Sigmoid colon (tissue), 6 donors: ENCODE measurements at regions not wholly inside any gene's neighbourhood (a gene's known extent, or its start where the extent isn't known, plus 50 kb on each side); places are given as distances from the start of the nearest gene placed in this dataset.

Source experiments
- DNase-seq: peaks from one replicate; pipeline ENCODE4 v3.0.0-alpha.2; 2019
- H3K27ac ChIP-seq, 4 donors: fragments of 200-600 bp; sonication (generic); one replicate each; pipeline ENCODE4 v1.5.1; 2016 to 2019; ENCODE audit warnings: mild to moderate bottlenecking in 1 of 4
- H3K27me3 ChIP-seq, 3 donors: fragments of 200-600 bp; sonication (generic); one replicate each; pipeline ENCODE4 v1.5.1; 2019; ENCODE audit warnings: mild to moderate bottlenecking in 1 of 3
- H3K36me3 ChIP-seq, 4 donors: fragments of 200-600 bp; sonication (generic); one replicate each; pipeline ENCODE4 v1.5.1; 2016 to 2019
- H3K4me1 ChIP-seq, 4 donors: fragments of 200-600 bp; sonication (generic); one replicate each; pipeline ENCODE4 v1.5.1; 2017 to 2019
- H3K4me3 ChIP-seq, 4 donors: fragments of 200-600 bp; sonication (generic); one replicate each; pipeline ENCODE4 v1.5.1; 2017 to 2019; ENCODE audit warnings: mild to moderate bottlenecking in 2 of 4, moderate library complexity in 1 of 4
- H3K9me3 ChIP-seq, 4 donors: fragments of 200-600 bp in 3 of 4; sonication (generic) in 3 of 4; one replicate each; pipeline versions ENCODE4 v1.5.1 to v1.6.1; 2013 to 2019
- EP300 ChIP-seq, 4 donors: sonication (generic); formaldehyde crosslinking; IDR thresholded peaks; one replicate each; pipeline ENCODE4 v1.6.1; 2017; ENCODE audit warnings: antibody characterized with exemption in 4 of 4
- POLR2A ChIP-seq, 2 donors: fragments of 450-650 bp; IDR thresholded peaks; one replicate each; pipeline ENCODE4 v1.6.1; 2016; ENCODE audit warnings: antibody characterized with exemption in 2 of 2, mild to moderate bottlenecking in 2 of 2, moderate library complexity in 2 of 2
- POLR2AphosphoS5 ChIP-seq, 4 donors: sonication (generic); formaldehyde crosslinking; IDR thresholded peaks; one replicate each; pipeline ENCODE4 v1.6.1; 2017; ENCODE audit warnings: antibody characterized with exemption in 4 of 4
- WGBS, 2 donors: extraction: QIAGEN DNeasy Blood & Tissue Kit; methylation state at CpG; one replicate each; pipeline ENCODE4 v1.1.7; 2013; 5-methylcytosine and 5-hydroxymethylcytosine counted together
- intact Hi-C: fragments of 100-400 bp; cut with DNase I; formaldehyde crosslinking; loops from one replicate; pipeline ENCODE4 v1.15.1; 2023
- TF ChIP-seq, protein P1 (sequence below), 4 experiments: fragments of 450-650 bp in 3 of 4; fragments of 200-600 bp in 1 of 4; IDR thresholded peaks; one replicate each; pipeline ENCODE4 v1.5.1; 2016 to 2019; ENCODE audit warnings: antibody characterized with exemption in 4 of 4, mild to moderate bottlenecking in 3 of 4, moderate library complexity in 2 of 4
- donor health status: healthy with polysubstance abuse.
- donor health status: healthy.

DNA sequence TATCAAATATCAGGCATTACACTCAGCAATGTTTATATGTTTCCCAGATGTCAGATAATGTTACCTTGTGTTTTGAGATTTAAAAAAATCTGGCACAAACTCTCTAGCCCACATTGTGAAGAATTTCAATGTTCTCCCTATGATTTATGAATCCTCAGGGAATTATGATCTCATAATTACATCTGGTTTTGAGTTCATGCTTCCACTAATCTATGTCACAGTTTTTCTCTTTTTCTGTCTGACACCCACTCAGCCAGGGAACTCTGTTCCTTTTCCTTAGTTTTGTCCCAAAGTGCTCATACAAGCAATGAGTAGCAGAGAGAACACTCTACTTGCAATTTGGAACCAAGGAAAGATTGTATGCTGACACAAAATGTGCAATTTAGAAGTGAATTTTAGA lies 212.1 kb upstream of the POF1B start:
- H3K27me3 ChIP-seq, result no peaks in the 10 kb centered on the region
- no peak for DNase-seq
- no peaks in the 10 kb centered on the region for H3K36me3 ChIP-seq
- H3K4me3 ChIP-seq, result no peak overlapping the region
- H3K9me3 ChIP-seq, result no peaks in the 10 kb centered on the region
- TF ChIP-seq EP300 (IDR thresholded peaks at IDR 0.05) (no peak), POLR2A (IDR thresholded peaks at IDR 0.05) (no peak)
- TF ChIP-seq, protein P1, sequence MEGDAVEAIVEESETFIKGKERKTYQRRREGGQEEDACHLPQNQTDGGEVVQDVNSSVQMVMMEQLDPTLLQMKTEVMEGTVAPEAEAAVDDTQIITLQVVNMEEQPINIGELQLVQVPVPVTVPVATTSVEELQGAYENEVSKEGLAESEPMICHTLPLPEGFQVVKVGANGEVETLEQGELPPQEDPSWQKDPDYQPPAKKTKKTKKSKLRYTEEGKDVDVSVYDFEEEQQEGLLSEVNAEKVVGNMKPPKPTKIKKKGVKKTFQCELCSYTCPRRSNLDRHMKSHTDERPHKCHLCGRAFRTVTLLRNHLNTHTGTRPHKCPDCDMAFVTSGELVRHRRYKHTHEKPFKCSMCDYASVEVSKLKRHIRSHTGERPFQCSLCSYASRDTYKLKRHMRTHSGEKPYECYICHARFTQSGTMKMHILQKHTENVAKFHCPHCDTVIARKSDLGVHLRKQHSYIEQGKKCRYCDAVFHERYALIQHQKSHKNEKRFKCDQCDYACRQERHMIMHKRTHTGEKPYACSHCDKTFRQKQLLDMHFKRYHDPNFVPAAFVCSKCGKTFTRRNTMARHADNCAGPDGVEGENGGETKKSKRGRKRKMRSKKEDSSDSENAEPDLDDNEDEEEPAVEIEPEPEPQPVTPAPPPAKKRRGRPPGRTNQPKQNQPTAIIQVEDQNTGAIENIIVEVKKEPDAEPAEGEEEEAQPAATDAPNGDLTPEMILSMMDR (IDR thresholded peaks at IDR 0.05), result no peak
- no peak overlapping the region for H3K27ac ChIP-seq
- H3K4me1 ChIP-seq, result no peaks in the 10 kb centered on the region
- intact Hi-C loops, result no loop called here

DNA sequence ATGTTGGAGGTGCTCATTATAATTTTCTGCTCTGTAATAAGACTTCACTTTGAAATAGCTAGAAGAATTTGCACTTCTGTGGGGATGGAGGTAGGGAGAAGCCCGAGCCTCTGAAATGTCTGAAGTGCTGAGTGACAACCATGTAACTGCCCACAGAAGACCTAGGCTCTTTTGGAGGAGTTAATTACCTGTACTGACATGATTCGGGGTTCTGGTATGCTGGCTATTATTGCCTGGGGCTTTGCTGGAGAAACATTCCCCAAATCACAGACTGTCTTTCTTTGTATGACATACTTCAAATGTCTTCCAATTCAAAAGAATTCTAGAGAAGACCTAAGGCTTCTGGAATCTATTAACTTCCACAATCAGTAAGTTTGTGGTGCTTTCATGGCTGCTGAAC lies 211.2 kb upstream of the POF1B start:
- H3K27ac ChIP-seq, result no peak overlapping the region
- intact Hi-C loops, result no loop called here
- H3K27me3 ChIP-seq, result no peaks in the 10 kb centered on the region
- 50 to 63% methylated on average over 2 of the region's 2 CpGs for WGBS, 2 donors
- no peaks in the 10 kb centered on the region for H3K4me1 ChIP-seq
- no peaks in the 10 kb centered on the region for H3K9me3 ChIP-seq
- no peaks in the 10 kb centered on the region for H3K36me3 ChIP-seq
- TF ChIP-seq EP300 (IDR thresholded peaks at IDR 0.05), result no peak
- TF ChIP-seq, protein P1 (IDR thresholded peaks at IDR 0.05), result no peak
- TF ChIP-seq POLR2A (IDR thresholded peaks at IDR 0.05), result no peak
- no peak for TF ChIP-seq POLR2AphosphoS5 (IDR thresholded peaks at IDR 0.05)
- no peak for DNase-seq
- no peak overlapping the region for H3K4me3 ChIP-seq

DNA sequence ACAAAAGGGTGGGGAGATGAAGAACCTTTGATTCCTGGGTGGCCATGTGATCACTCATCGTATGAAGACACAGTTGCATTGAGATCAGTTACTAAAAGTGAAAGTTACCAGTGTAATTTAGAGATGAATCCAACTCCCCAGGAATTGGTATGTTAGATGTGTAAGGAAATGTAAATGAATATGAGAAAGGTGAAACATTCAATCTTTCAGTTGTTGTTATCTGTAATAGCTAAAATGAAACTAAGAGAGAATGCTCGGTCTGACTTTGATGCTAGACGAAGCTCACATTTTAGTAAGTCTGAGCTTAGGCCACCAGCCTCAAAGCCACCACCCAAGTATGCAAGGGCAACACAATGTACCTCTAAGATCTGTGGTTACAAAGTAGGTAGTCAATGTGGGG lies 194.3 kb upstream of the POF1B start:
- Histone ChIP-seq H3K36me3 (no peaks in the 10 kb centered on the region), H3K4me3 (no peak overlapping the region), H3K9me3 (no peaks in the 10 kb centered on the region), H3K27me3 (no peaks in the 10 kb centered on the region), H3K4me1 (no peaks in the 10 kb centered on the region), H3K27ac (no peak overlapping the region)
- TF ChIP-seq POLR2A (IDR thresholded peaks at IDR 0.05), result no peak
- no peak for TF ChIP-seq POLR2AphosphoS5 (IDR thresholded peaks at IDR 0.05)
- TF ChIP-seq, protein P1 (IDR thresholded peaks at IDR 0.05), result no peak
- no peak for TF ChIP-seq EP300 (IDR thresholded peaks at IDR 0.05)
- no peak for DNase-seq
- WGBS, 2 donors, result 73 to 74% methylated on average over 3 of the region's 3 CpGs
- intact Hi-C loops, result no loop called here

DNA sequence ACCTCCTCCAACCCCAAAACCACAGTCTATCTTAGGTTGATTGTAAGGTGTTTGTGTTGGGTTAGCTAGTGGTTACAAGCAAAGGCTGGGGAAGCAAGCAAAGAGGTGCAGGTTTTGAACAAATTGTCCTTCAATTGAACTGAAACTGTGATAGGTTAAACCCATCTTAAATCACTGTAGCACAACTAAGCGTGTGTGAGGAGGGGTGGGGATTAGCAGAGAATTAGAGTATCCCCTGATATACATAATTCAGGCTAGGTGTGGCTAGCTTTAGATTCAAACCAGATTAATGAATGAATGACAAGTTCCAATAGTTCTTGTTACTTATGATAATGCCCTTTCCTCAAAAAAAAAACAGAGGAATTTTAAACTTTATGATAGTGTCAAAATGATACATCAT lies 191.0 kb upstream of the POF1B start:
- H3K4me3 ChIP-seq, result no peak overlapping the region
- no peaks in the 10 kb centered on the region for H3K27me3 ChIP-seq
- no peak for DNase-seq
- 64 to 73% methylated on average over 1 of the region's 1 CpG for WGBS, 2 donors
- H3K27ac ChIP-seq, result no peak overlapping the region
- intact Hi-C loops, result no loop called here
- TF ChIP-seq POLR2AphosphoS5 (IDR thresholded peaks at IDR 0.05) (no peak), EP300 (IDR thresholded peaks at IDR 0.05) (no peak), POLR2A (IDR thresholded peaks at IDR 0.05) (no peak)
- TF ChIP-seq, protein P1 (IDR thresholded peaks at IDR 0.05), result no peak
- no peaks in the 10 kb centered on the region for H3K36me3 ChIP-seq
- no peaks in the 10 kb centered on the region for H3K9me3 ChIP-seq
- H3K4me1 ChIP-seq, result no peaks in the 10 kb centered on the region

DNA sequence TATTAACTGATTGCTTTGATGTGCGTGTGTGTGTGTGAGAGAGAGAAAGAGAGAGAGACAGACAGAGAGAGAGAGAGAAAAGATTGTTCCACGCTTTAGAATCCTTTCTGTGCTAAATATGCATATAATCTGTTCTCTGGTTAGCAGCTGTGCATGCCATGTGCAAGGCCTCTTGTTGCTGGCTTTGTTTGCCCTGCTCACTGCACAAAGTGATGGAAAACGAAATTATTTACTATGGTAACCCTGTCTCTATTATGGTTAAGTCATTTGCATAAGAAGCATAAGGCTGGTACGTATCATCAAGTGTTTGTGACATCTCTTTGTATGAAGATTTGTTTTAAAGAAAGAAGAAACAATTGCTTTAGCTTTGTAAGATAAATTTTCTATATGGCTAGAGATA lies 190.2 kb upstream of the POF1B start:
- intact Hi-C loops, result no loop called here
- Histone ChIP-seq H3K4me3 (no peak overlapping the region), H3K36me3 (no peaks in the 10 kb centered on the region), H3K9me3 (no peaks in the 10 kb centered on the region), H3K4me1 (no peaks in the 10 kb centered on the region), H3K27ac (no peak overlapping the region), H3K27me3 (no peaks in the 10 kb centered on the region)
- WGBS, 2 donors, result 55 to 58% methylated on average over 4 of the region's 4 CpGs
- no peak for DNase-seq
- TF ChIP-seq, protein P1 (IDR thresholded peaks at IDR 0.05), result no peak
- no peak for TF ChIP-seq POLR2A (IDR thresholded peaks at IDR 0.05)
- TF ChIP-seq POLR2AphosphoS5 (IDR thresholded peaks at IDR 0.05), result no peak
- TF ChIP-seq EP300 (IDR thresholded peaks at IDR 0.05), result no peak
